HTR-8/SVneo (cell line): ENCODE measurements at regions not wholly inside any gene's neighbourhood (a gene's known extent, or its start where the extent isn't known, plus 50 kb on each side); places are given as distances from the start of the nearest gene placed in this dataset.

Experiments
- DNase-seq: peaks from one replicate; pipeline ENCODE4 v3.0.0; 2011; ENCODE audit warnings: low spot score, mixed read lengths; ENCODE audit not compliant: insufficient read length
- FAIRE-seq: peaks from 2 replicates; lab custom pipeline; 2011; peaks lifted over from hg19 to GRCh38; lab: Jason Lieb, UNC

DNA sequence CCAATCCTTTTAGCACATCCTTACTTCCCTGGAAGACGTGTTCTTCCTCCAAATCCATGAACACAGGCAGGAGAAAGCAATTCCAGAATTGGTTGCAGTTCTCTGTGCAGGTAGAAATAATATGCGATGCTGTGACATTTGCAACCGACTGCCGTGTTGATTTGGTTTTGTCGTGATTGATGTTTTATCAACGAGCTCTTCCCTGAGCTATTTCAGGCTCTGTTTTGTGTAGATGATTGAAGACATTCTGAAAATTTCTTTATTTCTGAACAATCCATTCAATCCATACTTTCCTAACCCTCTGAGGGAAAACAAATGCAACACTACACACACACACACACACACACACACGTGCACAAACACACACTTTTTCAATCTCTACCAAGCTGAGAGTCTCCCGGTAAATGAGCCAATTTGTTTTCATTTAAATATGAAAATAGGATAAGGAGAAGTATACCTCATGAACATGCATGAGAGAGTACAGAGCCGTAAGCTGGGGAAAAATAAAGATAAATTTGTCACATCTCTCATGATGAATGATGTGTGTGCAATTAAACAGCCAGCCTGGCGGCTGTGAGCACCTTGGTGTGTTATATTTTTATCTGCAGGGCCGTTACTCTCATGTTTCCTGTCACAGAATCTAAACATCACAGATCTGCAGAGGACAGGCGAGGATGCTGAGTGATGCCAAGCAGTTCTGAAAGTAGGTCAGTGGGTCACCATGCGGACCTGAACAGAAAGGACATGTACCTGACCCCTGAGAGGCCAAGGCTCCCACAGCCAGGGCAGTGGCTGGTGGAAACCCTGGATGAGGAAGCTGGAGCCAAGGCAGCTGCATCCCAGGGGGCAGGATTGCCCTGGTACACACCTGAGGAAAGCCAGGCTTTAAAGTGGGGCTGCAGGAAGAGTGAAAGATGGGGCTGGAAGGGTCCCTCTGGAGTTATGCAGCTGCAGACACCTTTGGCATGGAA is 64.8 kb downstream of the PDCL3 start:
- FAIRE-seq (no peak), DNase-seq (no peak)

DNA sequence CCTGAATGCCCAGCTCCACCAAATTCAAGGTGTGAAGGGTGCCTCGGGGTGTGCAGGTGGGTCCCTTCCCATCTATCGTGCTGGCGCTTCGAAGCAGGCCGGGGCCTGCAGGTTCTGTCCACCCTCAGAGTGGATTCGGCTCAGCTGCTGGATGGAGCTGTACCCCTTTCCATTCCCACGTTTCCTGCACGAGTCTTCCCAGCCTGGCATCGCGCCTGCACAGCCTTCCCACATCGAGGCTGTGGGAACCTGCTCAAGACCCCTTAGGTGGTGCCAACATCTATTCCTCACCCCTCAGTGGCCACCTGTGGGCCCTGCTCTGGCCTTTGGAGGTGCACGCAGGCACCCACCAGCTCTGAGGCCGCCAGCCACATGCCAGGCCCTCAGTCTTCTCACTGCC is 65.7 kb downstream of the PDCL3 start:
- FAIRE-seq: no peak

GRCh38 chr2:100629309-100629708 is 66.5 kb downstream of the PDCL3 start:
- no peak for FAIRE-seq
- no peak for DNase-seq

More for the DNA sequence above, 65.7 kb downstream of the PDCL3 start:
- DNase-seq: no peak

DNA sequence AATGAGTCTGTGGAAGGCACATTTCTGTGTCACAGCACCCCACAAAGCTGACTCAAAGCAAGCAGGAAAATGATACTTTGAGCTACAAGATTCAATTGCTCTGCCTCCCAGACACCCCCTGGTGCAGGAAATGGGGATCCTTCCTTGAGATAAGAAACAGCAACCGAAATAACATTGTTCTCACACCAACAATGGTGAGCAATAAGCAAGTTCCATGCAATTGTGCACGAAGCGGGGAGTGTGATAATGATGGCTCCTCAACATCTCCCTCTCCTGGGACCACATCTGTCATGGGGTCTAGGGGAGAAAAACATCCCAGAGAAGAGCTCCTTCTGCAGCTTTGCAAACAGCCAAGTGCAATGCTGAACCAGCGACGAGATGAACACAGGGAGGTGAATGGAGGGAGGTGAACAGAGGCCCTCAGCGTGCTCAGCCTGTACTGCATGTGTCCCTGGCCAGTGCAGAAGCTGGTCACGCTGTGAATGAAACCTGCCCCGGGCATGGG is 67.7 kb downstream of the PDCL3 start:
- DNase-seq: no peak
- FAIRE-seq: peak; percentile 9

GRCh38 chr2:100632037-100632436 is 69.2 kb downstream of the PDCL3 start:
- FAIRE-seq (no peak), DNase-seq (no peak)

DNA sequence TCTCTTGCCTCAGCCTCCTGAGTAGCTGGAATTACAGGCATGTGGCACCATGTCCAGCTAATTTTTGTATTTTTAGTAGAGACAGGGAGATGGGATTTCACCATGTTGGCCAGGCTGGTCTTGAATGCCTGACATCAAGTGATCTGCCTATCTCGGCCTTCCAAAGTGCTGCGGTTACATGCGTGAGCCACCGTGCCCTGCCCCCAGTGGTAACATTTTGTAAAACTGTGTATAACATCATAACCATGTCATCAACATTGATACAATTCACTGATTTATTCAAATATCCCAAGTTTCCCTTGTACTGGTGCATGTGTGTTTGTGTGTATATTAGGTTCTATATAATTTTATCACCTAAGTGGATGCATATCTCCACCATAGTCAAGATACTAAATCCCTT is 70.0 kb downstream of the PDCL3 start:
- FAIRE-seq: no peak

GRCh38 chr2:100639588-100640390 is 77.0 kb downstream of the PDCL3 start:
- DNase-seq: no peak
- no peak for FAIRE-seq

More for the DNA sequence above, 70.0 kb downstream of the PDCL3 start:
- no peak for DNase-seq

DNA sequence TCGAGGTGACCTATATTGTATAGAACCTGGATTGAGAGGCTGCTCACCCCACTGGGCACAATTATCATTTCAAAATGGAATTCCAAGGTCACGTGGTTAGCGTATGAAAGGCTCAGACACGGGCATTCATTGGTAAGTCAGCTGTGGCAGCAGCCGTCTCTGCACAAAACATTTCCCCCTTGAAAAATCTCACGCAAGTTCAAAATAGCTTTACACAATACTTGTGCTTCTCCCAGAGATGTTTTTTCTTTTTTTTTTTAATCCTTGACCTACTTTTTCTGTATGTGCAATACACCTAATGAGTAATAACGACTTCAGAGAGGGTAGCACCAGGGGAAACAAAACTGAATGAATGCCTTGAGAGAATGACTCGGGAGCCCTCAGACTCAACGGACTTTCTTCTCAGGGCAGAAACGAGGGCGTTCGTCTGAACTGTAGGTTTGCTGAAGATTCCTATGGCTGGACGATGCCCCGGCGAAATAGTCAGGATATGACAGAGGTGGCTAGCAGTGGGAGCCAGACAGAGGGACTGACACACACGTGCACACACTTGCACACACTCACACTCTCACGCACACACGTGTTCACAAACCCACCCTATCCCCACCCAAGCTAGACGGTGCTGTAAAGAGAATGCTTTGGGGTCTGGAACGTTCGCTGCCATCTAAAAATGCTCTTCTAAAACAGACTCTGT is 77.8 kb downstream of the PDCL3 start:
- DNase-seq: no peak
- FAIRE-seq: no peak

GRCh38 chr2:100641125-100641435 is 78.3 kb downstream of the PDCL3 start:
- FAIRE-seq (no peak), DNase-seq (no peak)

- DNase-seq: no peak
- FAIRE-seq: no peak
Measured at GRCh38 chr2:100642425-100642824, 79.6 kb downstream of the PDCL3 start.

- DNase-seq (no peak), FAIRE-seq (no peak)
Measured at GRCh38 chr2:100643467-100643866, 80.7 kb downstream of the PDCL3 start.

- no peak for DNase-seq
- no peak for FAIRE-seq
Measured at GRCh38 chr2:100643906-100644501, 81.2 kb downstream of the PDCL3 start.

DNA sequence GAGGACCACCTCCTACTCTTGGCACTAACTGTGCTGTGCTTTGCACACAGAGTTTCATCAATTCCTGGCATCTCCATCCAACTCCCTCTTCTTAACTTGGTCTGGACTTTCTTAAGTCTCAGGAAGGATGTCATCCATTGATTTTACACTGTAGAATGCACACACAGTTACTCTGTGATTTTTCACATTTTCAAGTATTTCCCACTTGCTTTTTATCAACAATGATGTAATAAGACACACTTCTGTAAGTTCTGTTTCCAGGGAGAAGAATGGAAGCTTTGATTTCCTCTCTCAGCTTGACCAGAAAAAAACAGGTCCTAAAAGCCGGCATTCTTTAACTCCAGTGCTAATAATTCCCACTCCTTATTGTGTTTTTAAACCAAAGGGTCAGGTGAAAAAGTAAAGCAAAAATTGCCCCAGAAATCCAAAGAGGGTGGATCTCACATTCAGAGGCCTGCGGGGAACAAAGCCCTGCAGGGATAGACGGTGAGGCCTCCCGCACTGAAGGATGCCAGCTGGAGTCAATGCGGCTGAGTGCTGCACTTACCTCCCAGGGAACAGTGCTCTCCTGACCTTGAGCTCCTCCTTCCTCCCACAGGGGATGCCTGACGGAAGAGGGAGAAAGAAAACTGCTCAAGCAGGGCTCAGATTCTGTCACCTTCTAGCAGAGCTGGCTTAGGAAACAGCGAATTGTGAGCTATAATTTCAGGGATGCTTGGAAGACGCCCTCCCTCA is 83.1 kb downstream of the PDCL3 start:
- no peak for FAIRE-seq
- no peak for DNase-seq

DNA sequence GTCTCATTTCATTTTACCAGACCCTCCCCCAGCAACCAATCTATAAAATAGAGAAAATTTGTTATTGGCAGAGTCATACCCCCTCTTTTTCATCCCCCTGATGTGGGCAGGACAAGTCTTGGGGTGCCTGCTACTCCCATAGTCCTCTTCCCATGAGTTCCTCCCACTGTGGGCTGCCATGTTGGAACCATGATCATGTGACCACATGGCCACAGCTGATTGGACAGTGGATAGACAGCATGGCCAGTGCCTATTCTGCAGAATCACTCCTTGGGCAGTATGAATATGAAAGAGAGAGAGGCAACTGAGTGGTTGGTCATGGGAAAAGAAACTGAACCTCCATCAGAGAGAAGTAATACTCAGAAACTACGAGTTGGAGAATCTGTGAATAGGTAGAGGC is 84.9 kb downstream of the PDCL3 start:
- DNase-seq (no peak), FAIRE-seq (no peak)

DNA sequence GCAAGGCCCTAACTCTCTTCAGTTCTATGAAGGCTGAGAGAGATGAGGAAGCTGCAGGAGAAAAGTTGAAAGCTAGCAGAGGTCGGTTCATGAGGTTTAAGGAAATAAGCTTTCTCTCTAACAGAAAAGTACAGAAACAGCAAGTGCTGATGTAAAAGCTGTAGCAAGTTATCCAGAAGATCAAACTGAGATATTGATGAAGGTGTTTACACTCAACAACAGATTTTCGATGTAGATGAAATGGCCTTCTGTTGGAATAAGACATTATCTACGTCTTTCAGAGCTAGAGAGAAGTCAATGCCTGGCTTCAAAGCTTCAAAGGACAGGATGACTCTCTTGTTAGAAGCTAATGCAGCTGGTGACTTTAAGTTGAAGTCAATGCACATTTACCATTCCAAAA is 87.4 kb downstream of the PDCL3 start:
- FAIRE-seq: no peak

GRCh38 chr2:100653449-100654035 is 90.7 kb downstream of the PDCL3 start:
- no peak for DNase-seq
- no peak for FAIRE-seq

More for the DNA sequence above, 87.4 kb downstream of the PDCL3 start:
- no peak for DNase-seq

GRCh38 chr2:100654611-100655010 is 91.8 kb downstream of the PDCL3 start:
- FAIRE-seq: no peak
- no peak for DNase-seq

- no peak for FAIRE-seq
Measured at GRCh38 chr2:100655446-100655845, 92.7 kb downstream of the PDCL3 start.

GRCh38 chr2:100655936-100656534 is 93.2 kb downstream of the PDCL3 start:
- FAIRE-seq (no peak), DNase-seq (no peak)

More at GRCh38 chr2:100655446-100655845, 92.7 kb downstream of the PDCL3 start:
- DNase-seq: no peak
